Muscle layer of colon (tissue), 2 donors: ENCODE measurements at regions not wholly inside any gene's neighbourhood (a gene's known extent, or its start where the extent isn't known, plus 50 kb on each side); places are given as distances from the start of the nearest gene placed in this dataset.

Experiments used
- H3K27ac ChIP-seq: one replicate; pipeline ENCODE4 v1.7.0; 2013; ENCODE audit warnings: low read depth, mild to moderate bottlenecking, low read length, moderate library complexity
- H3K27me3 ChIP-seq, 2 donors: one replicate each; pipeline ENCODE4 v1.7.0; 2013; ENCODE audit warnings: low read length in 2 of 2, mild to moderate bottlenecking in 2 of 2; ENCODE audit not compliant: insufficient read depth in 2 of 2, control insufficient read depth in 1 of 2
- H3K36me3 ChIP-seq: one replicate; pipeline ENCODE4 v1.7.0; 2013; ENCODE audit warnings: mild to moderate bottlenecking, low read length; ENCODE audit not compliant: insufficient read depth
- H3K4me1 ChIP-seq: one replicate; pipeline ENCODE4 v1.7.0; 2013; ENCODE audit warnings: mild to moderate bottlenecking, low read length; ENCODE audit not compliant: insufficient read depth
- H3K4me3 ChIP-seq, 2 donors: one replicate each; pipeline ENCODE4 v1.7.0; 2013; ENCODE audit warnings: low read length in 2 of 2, low read depth in 1 of 2, mild to moderate bottlenecking in 1 of 2, moderate library complexity in 1 of 2
- H3K9ac ChIP-seq: one replicate; pipeline ENCODE4 v1.7.0; 2013; ENCODE audit warnings: low read length
- H3K9me3 ChIP-seq: one replicate; pipeline ENCODE4 v1.7.0; 2013; ENCODE audit warnings: mild to moderate bottlenecking, low read length
- donor health status: abdominal sarcoma.
- donor health status: Adenocarcinoma of cecum.

- Histone ChIP-seq H3K27ac (peak overlapping the region; percentile 62), H3K27me3 (no peaks in the 10 kb centered on the region), H3K9me3 (no peaks in the 10 kb centered on the region), H3K4me3 (no peak overlapping the region), H3K9ac (no peak overlapping the region), H3K4me1 (peaks cover 50% of the 10 kb centered on the region), H3K36me3 (no peaks in the 10 kb centered on the region)
Measured at GRCh38 chr1:39129514-39129913, 75.0 kb upstream of the MACF1 start.

GRCh38 chr1:39130325-39130724 lies 74.2 kb upstream of the MACF1 start:
- H3K27ac ChIP-seq = peak overlapping the region; percentile 5
- H3K4me1 ChIP-seq = peaks cover 50% of the 10 kb centered on the region
- H3K27me3 ChIP-seq = no peaks in the 10 kb centered on the region
- no peak overlapping the region for H3K4me3 ChIP-seq
- no peak overlapping the region for H3K9ac ChIP-seq
- H3K36me3 ChIP-seq = no peaks in the 10 kb centered on the region
- H3K9me3 ChIP-seq = no peaks in the 10 kb centered on the region

GRCh38 chr1:39131940-39132339 lies 72.6 kb upstream of the MACF1 start:
- Histone ChIP-seq H3K9me3 (no peaks in the 10 kb centered on the region), H3K4me1 (peaks cover 51% of the 10 kb centered on the region), H3K4me3 (no peak overlapping the region), H3K9ac (no peak overlapping the region), H3K36me3 (no peaks in the 10 kb centered on the region), H3K27me3 (no peaks in the 10 kb centered on the region), H3K27ac (no peak overlapping the region)

DNA sequence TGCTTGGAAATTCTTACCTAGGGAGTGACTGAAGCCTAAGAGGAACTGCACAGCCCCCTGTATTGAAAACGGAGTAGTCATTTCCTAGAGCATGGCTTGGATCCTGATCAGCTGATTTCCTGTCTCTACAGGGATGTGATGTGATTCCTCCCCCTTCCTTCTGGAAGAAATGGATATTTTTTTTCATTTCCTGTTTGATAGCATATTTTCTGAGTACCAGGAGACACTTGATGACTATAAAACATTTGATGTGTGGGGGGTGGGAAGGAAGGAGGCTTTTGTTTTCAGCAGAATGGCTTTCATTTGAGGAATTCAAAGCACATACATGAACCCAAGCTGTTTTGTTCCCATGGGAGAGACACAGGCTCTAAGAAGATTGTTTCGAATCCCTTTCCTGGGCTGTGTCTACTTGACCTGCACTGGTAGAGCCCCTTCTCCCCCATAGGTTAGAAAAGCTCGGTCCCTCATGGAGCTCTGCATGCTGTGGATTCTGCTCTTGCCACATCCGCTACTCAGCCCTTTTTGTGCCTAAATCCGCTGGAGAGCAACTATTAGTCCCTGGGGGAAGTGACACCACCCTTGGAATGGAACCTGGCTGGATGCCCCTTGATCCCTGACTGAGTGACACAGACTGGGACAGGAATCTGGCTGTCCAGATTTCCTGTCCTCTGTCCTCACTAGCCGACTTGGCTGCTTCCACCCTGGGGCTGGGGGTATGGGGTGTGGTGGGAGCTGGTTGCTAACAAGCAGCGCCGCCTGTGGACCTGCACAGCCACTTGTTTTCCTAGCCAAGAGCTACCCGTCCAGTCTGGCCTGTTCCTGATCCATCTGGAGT lies 71.8 kb upstream of the MACF1 start:
- Histone ChIP-seq H3K27me3 (no peaks in the 10 kb centered on the region), H3K4me3 (no peak overlapping the region), H3K9ac (no peak overlapping the region), H3K36me3 (no peaks in the 10 kb centered on the region), H3K4me1 (peaks cover 44% of the 10 kb centered on the region), H3K27ac (peak overlapping the region; percentile 30), H3K9me3 (no peaks in the 10 kb centered on the region)

- H3K4me1 ChIP-seq = peaks cover 44% of the 10 kb centered on the region
- H3K4me3 ChIP-seq = no peak overlapping the region
- H3K36me3 ChIP-seq = no peaks in the 10 kb centered on the region
- no peaks in the 10 kb centered on the region for H3K27me3 ChIP-seq
- H3K9me3 ChIP-seq = no peaks in the 10 kb centered on the region
- peak overlapping the region; percentile 30 for H3K27ac ChIP-seq
- H3K9ac ChIP-seq = no peak overlapping the region
Measured at GRCh38 chr1:39133340-39133684, 71.2 kb upstream of the MACF1 start.

GRCh38 chr1:39134768-39135333 lies 69.6 kb upstream of the MACF1 start:
- Histone ChIP-seq H3K27me3 (no peaks in the 10 kb centered on the region), H3K4me1 (peaks cover 36% of the 10 kb centered on the region), H3K27ac (no peak overlapping the region), H3K36me3 (no peaks in the 10 kb centered on the region), H3K9me3 (no peaks in the 10 kb centered on the region), H3K9ac (no peak overlapping the region), H3K4me3 (no peak overlapping the region)

DNA sequence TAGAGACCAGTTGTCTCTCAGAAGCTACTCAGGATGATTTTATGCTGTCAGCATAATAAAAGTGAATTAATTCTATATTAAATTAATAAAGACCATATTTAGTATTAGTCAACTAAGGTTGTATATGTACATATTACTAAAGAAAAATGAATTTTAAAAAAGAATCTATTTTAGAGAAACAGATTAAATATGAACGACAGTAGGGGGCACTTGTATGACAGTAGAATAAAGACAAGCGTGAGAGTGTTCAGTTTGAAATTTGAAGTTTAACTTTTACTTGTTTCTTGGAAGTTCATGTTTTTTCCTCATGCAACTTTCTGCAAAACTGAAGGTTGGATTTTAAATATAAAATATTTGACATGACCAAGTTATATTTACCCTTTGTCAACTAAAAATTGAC lies 67.9 kb upstream of the MACF1 start:
- Histone ChIP-seq H3K9me3 (no peaks in the 10 kb centered on the region), H3K36me3 (no peaks in the 10 kb centered on the region), H3K4me3 (no peak overlapping the region), H3K27ac (no peak overlapping the region), H3K9ac (no peak overlapping the region), H3K4me1 (peaks cover 39% of the 10 kb centered on the region), H3K27me3 (no peaks in the 10 kb centered on the region)

GRCh38 chr1:39139723-39140360 lies 64.7 kb upstream of the MACF1 start:
- H3K9me3 ChIP-seq = no peaks in the 10 kb centered on the region
- peaks cover 47% of the 10 kb centered on the region for H3K4me1 ChIP-seq
- no peak overlapping the region for H3K9ac ChIP-seq
- H3K4me3 ChIP-seq = no peak overlapping the region
- H3K36me3 ChIP-seq = no peaks in the 10 kb centered on the region
- no peaks in the 10 kb centered on the region for H3K27me3 ChIP-seq
- no peak overlapping the region for H3K27ac ChIP-seq

- Histone ChIP-seq H3K27me3 (no peaks in the 10 kb centered on the region), H3K9me3 (no peaks in the 10 kb centered on the region), H3K4me3 (no peak overlapping the region), H3K36me3 (no peaks in the 10 kb centered on the region), H3K9ac (no peak overlapping the region), H3K27ac (peak overlapping the region; percentile 38), H3K4me1 (peaks cover 48% of the 10 kb centered on the region)
Measured at GRCh38 chr1:39141925-39142324, 62.6 kb upstream of the MACF1 start.

- Histone ChIP-seq H3K9ac (no peak overlapping the region), H3K27me3 (no peaks in the 10 kb centered on the region), H3K4me1 (peaks cover 48% of the 10 kb centered on the region), H3K27ac (no peak overlapping the region), H3K4me3 (no peak overlapping the region), H3K9me3 (no peaks in the 10 kb centered on the region), H3K36me3 (no peaks in the 10 kb centered on the region)
Measured at GRCh38 chr1:39142401-39143060, 62.0 kb upstream of the MACF1 start.

DNA sequence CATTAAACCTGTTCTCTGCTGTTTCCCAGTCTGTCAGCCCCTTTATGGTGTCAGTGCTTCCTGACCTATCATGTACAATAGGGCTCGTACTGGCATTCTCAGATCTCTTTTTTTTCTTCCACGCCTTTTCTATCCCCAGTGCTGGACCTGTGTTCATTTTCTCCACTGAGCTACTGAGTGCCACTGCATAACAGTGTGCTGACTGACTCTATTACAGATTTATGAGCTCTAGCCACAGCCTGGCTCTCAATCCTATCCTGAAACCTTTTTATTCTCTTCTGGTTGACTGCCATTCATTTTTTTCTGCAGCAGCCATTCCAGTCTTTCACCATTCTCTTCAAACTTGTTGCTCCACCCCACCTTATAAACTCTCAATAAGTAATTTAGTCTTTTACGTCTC lies 59.6 kb upstream of the MACF1 start:
- Histone ChIP-seq H3K4me1 (peaks cover 56% of the 10 kb centered on the region), H3K9me3 (no peaks in the 10 kb centered on the region), H3K27me3 (no peaks in the 10 kb centered on the region), H3K4me3 (no peak overlapping the region), H3K36me3 (no peaks in the 10 kb centered on the region), H3K27ac (no peak overlapping the region), H3K9ac (no peak overlapping the region)
